HFF-Myc (cell line): ENCODE measurements at regions not wholly inside any gene's neighbourhood (a gene's known extent, or its start where the extent isn't known, plus 50 kb on each side); places are given as distances from the start of the nearest gene placed in this dataset.

Experiments
- DNase-seq: peaks from one replicate; pipeline ENCODE4 v3.0.0-alpha.2; 2011; ENCODE audit warnings: low read depth; ENCODE audit errors: extremely low read depth
- H3K4me3 ChIP-seq: replicated peaks from 2 replicates; pipeline ENCODE4 v1.5.1; 2011; ENCODE audit warnings: low read depth, mild to moderate bottlenecking, control low read depth, low read length
- TF ChIP-seq, protein P1 (sequence below): IDR thresholded peaks from 2 replicates; pipeline ENCODE4 v1.5.1; 2012; ENCODE audit warnings: mild to moderate bottlenecking, low read depth, low read length, control low read depth; ENCODE audit errors: missing control alignments

DNA sequence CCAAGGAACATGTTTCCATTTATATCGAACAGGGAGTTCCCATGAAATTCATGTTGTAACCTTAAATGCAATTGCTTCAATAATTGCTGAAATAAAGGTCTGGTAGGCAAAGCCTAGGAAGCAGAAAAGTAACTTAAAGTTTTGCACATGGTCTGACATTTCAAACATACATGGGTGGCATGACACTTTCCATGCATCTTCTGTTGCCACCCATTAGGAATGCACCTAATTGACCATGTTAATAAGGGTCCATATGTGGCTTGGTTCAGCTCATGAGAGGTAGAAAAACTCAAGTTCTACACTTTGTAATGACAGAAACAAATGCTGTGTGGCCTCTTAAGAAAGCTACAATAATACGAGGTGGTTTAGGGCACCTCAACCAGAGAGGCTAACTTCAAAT is 72.0 kb upstream of the GORAB start:
- TF ChIP-seq, protein P1, sequence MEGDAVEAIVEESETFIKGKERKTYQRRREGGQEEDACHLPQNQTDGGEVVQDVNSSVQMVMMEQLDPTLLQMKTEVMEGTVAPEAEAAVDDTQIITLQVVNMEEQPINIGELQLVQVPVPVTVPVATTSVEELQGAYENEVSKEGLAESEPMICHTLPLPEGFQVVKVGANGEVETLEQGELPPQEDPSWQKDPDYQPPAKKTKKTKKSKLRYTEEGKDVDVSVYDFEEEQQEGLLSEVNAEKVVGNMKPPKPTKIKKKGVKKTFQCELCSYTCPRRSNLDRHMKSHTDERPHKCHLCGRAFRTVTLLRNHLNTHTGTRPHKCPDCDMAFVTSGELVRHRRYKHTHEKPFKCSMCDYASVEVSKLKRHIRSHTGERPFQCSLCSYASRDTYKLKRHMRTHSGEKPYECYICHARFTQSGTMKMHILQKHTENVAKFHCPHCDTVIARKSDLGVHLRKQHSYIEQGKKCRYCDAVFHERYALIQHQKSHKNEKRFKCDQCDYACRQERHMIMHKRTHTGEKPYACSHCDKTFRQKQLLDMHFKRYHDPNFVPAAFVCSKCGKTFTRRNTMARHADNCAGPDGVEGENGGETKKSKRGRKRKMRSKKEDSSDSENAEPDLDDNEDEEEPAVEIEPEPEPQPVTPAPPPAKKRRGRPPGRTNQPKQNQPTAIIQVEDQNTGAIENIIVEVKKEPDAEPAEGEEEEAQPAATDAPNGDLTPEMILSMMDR: no peak
- H3K4me3 ChIP-seq: no peak overlapping the region
- no peak for DNase-seq

DNA sequence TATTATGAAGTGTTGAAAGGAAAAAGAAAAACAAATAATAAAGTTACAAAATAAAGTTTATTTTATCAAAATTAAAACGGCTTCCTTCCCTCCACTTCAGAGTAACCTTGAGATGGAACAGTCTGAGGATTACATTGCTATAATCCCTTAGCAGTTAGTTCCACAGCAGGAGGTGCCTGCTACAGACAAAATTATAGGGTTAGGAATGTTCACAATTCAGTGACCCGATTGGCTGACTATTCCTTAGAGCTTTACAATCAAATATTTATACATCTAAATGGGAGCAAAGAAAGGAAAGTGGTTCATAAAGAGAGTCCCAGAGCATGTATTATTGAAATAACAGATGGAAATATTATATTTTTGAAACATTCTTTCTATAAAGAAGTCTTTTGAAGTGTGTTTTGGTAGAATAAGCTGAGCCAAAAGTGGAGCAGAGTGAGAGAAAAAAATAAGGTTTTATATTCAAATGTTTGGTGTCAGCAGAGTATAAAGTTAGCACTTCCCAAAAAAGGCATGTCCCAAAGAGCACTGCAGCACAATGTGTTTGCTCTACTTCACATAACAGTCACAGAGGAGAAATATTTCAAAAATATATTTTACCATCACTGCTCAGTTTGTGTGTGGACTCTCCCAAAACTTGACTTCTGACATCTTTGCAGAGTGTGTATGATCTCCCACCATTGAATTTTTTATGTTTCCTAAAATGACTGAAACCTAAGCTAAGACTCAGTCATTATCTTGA is 71.4 kb upstream of the GORAB start:
- H3K4me3 ChIP-seq: no peak overlapping the region
- TF ChIP-seq, protein P1: no peak
- DNase-seq: no peak

DNA sequence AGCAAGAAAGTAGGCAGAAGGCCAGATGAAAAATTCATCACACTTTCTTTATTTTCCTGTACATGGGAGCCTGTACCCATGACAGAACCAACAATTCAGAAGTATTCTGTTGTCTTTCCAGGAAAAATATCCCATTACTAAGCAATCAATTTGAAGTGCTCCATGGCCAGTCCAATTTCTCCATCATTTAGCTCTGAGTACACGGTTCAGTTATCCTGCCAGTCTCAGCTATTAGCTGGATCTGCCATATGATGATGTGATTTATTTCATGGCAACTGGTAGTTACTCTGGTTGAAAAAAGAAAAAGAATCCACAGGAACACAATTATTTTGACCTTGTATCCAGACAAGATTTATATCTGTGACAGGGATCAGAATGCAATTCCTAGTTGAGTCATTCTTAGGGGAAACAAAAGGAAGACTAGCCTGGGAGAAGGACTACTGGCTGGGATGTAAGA is 70.6 kb upstream of the GORAB start:
- DNase-seq: no peak
- TF ChIP-seq, protein P1: no peak
- no peak overlapping the region for H3K4me3 ChIP-seq

DNA sequence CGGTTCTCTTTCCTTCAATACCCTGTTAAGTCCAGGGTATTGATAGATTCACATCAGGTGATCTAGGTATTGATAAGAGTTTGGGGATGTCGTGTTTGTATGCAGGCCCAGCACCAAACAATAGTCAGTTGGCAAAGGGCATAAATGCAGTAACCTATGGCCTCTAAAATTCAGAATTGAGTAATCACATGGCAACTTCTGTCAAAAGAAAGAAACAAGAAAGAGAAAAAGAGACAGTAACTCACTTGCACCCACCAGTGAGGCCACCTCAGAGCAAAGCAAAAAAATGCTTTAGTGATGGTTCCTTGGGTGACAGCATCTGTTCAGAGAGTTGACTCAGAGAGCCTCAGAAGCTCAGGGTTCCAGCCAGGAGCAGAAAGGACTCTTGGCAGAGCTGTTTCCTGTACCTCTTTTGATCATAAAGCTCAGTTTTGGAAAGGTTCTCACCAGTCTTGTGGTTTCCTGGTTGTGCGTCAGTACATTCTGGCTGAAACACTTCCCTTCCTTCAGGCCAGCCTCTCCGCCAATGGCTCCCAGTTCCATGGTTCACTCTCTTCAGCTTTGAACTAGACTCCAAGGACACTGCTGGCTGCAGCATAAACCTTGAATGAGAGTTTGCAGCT is 70.1 kb upstream of the GORAB start:
- H3K4me3 ChIP-seq: no peak overlapping the region
- DNase-seq: peak; percentile 41
- TF ChIP-seq, protein P1: no peak

DNA sequence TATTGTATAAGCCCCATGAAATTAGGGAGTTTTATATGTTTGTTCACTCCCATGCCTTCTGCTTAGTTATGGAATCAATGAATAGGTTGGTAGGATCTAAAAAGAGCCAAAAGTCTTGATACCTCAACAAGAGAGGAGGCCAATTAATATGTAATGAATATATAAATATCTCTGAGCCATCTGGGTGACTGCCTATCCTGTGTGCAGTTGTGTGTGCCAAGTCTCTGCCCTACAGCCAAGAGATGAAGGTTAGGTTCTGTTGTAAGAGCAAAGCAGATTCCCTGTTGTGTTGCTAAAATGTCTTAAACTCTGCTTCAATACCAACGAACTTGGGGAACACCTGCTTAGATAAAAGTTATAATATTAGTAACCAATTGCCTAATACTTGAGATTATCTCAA is 61.8 kb upstream of the GORAB start:
- no peak overlapping the region for H3K4me3 ChIP-seq
- DNase-seq: no peak
- TF ChIP-seq, protein P1: no peak

DNA sequence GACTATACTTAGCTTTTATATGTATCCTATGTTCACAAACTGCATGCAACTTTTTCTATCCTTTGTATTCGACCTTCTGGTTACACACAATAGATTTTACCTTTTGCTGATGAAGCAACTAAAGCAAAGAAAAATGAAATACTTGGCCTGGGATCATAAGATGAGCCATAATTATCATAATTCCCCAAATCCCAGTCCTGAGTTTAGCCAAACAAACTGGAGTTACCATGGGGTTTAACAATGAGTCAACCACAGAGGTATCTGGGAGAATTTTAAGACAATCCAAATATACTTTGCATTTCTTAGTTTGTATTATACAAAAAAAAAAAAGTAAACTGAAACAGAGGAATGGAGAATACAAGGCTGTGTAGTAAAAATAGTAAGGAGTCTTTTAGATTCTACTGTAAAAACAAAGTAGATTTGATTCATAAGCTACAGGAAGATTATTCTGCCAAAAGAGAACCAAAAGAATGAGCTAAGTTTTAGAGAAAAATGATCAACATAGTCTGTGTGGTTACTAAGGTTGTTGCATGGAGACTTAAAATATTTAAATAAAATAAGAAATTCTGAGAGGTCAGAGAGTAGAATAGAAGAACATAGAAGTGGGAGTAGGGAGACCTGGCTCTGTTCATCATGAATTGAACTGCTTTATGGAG is 60.4 kb upstream of the GORAB start:
- TF ChIP-seq, protein P1: no peak
- H3K4me3 ChIP-seq: no peak overlapping the region
- DNase-seq: no peak
